Immature natural killer cell (primary cell): ENCODE measurements at regions not wholly inside any gene's neighbourhood (a gene's known extent, or its start where the extent isn't known, plus 50 kb on each side); places are given as distances from the start of the nearest gene placed in this dataset.
"Not testable (repeated sequence)": the region's sequence is repeated elsewhere in the genome, so short reads cannot be mapped to it uniquely, and the experiment has no call there.

Experiments
- DNase-seq, 3 donors: peaks; one replicate each; pipeline ENCODE4 v3.0.0; 2022; ENCODE audit warnings: mixed read lengths in 1 of 3
- H3K27ac Mint-ChIP-seq, 6 donors: one replicate each; pipeline ENCODE4 v1.8.0; 2020; ENCODE audit warnings: mixed read lengths in 6 of 6, mild to moderate bottlenecking in 5 of 6, inconsistent platforms in 4 of 6, moderate library complexity in 3 of 6
- H3K27me3 Mint-ChIP-seq, 3 donors: one replicate each; pipeline ENCODE4 v1.8.0; 2020 to 2021; ENCODE audit warnings: low read depth in 3 of 3, mild to moderate bottlenecking in 3 of 3, mixed read lengths in 3 of 3, moderate library complexity in 3 of 3, inconsistent platforms in 1 of 3
- H3K36me3 Mint-ChIP-seq, 3 donors: one replicate each; pipeline ENCODE4 v1.8.0; 2020; ENCODE audit warnings: mixed read lengths in 3 of 3, inconsistent platforms in 2 of 3, mild to moderate bottlenecking in 2 of 3
- H3K4me1 Mint-ChIP-seq, 2 donors: one replicate each; pipeline ENCODE4 v1.8.0; 2020; ENCODE audit warnings: inconsistent platforms in 2 of 2, mild to moderate bottlenecking in 2 of 2, mixed read lengths in 2 of 2, moderate library complexity in 1 of 2
- H3K4me3 Mint-ChIP-seq, 5 donors: one replicate each; pipeline ENCODE4 v1.8.0; 2020; ENCODE audit warnings: mild to moderate bottlenecking in 5 of 5, mixed read lengths in 5 of 5, inconsistent platforms in 3 of 5, moderate library complexity in 3 of 5
- H3K9me3 Mint-ChIP-seq, 6 donors: one replicate each; pipeline ENCODE4 v1.8.0; 2020; ENCODE audit warnings: mild to moderate bottlenecking in 6 of 6, mixed read lengths in 6 of 6, inconsistent platforms in 4 of 6, moderate library complexity in 3 of 6

GRCh38 chr4:135927651-135928050 lies 1604.6 kb downstream of the PCDH18 start:
- no peak overlapping the region for H3K4me3 Mint-ChIP-seq
- H3K4me1 Mint-ChIP-seq: no peaks in the 10 kb centered on the region
- H3K9me3 Mint-ChIP-seq: peaks cover 2 to 33% (median 21%) of the 10 kb centered on the region in 6 donors
- DNase-seq: no peak
- H3K36me3 Mint-ChIP-seq: no peaks in the 10 kb centered on the region
- no peak overlapping the region for H3K27ac Mint-ChIP-seq
- peaks cover 0 to 1% (median 0%) of the 10 kb centered on the region in 3 donors for H3K27me3 Mint-ChIP-seq

DNA sequence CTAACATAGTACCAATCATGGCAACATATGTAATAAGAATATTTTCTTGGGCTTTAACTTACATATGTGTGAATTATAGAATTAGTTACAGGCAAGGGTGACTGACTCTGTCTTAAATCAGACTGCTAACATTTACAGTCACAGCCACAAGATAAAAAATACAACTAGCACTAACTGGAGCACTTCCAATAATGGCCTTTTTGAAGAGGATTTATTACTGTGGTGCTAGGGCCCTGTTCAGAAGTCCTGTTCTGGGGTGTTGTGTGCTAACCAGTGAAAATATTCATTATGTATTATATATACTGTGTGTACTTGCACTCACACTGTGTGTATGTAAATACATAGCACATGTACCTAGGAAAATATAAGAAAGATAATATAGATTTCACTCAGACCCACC lies 1611.2 kb downstream of the PCDH18 start:
- no peaks in the 10 kb centered on the region for H3K36me3 Mint-ChIP-seq
- H3K27ac Mint-ChIP-seq: no peak overlapping the region
- H3K27me3 Mint-ChIP-seq: peaks cover 0 to 1% (median 0%) of the 10 kb centered on the region in 3 donors
- no peak overlapping the region for H3K4me3 Mint-ChIP-seq
- DNase-seq: no peak
- no peaks in the 10 kb centered on the region for H3K4me1 Mint-ChIP-seq
- peaks cover 0 to 27% (median 12%) of the 10 kb centered on the region in 6 donors for H3K9me3 Mint-ChIP-seq

DNA sequence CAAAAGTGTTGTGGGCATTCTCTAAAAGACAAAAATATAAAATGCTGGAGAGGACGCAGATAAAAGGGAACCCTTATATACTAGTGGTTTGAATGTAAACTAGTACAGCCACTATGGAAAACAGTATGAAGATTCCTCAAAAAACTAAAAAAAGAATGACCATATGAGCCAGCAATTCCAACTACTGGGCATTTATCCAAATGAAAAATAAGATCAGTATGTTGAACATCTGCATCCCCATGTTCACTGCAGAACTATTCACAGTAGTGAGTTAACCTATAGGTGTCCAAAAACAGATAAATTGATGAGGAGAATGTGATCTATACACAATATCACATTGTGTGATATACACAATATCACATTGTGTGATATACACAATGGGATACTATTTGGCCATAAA lies 1615.3 kb downstream of the PCDH18 start:
- H3K27ac Mint-ChIP-seq: no peak overlapping the region
- no peak for DNase-seq
- no peaks in the 10 kb centered on the region for H3K4me1 Mint-ChIP-seq
- H3K27me3 Mint-ChIP-seq: no peaks in the 10 kb centered on the region
- no peak overlapping the region for H3K4me3 Mint-ChIP-seq
- no peaks in the 10 kb centered on the region for H3K36me3 Mint-ChIP-seq
- H3K9me3 Mint-ChIP-seq: peaks cover 0 to 17% (median 8%) of the 10 kb centered on the region in 6 donors

DNA sequence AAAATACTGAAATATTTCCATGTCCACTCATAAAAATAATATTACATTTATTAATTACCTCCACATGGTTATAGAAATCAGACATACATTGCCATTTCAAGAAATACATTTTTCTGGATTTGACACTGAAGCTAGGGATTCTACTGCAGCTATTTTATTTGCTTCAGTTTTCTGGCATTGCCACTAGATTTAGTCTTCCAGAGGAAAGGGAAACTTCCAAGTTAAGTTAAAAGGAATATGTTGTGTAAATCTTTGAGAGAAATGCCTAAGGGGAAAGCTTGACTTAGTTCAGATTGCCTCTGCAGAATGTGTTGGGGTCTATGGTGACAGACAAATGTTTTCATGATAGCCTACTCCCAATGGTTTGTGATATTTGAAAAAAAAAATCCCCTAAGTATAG lies 1631.3 kb downstream of the PCDH18 start:
- H3K4me1 Mint-ChIP-seq: no peaks in the 10 kb centered on the region
- no peak overlapping the region for H3K27ac Mint-ChIP-seq
- no peak overlapping the region for H3K4me3 Mint-ChIP-seq
- H3K36me3 Mint-ChIP-seq: peaks cover 0 to 4% (median 0%) of the 10 kb centered on the region in 3 donors
- H3K27me3 Mint-ChIP-seq: peaks cover 0 to 2% (median 0%) of the 10 kb centered on the region in 3 donors
- no peak for DNase-seq
- H3K9me3 Mint-ChIP-seq: peaks cover 12 to 50% (median 27%) of the 10 kb centered on the region in 6 donors

- H3K4me1 Mint-ChIP-seq, H3K27me3 Mint-ChIP-seq, H3K27ac Mint-ChIP-seq, H3K4me3 Mint-ChIP-seq, H3K36me3 Mint-ChIP-seq, DNase-seq: not testable (repeated sequence)
- peaks cover 0 to 25% (median 10%) of the 10 kb centered on the region in 6 donors for H3K9me3 Mint-ChIP-seq
These were observed 1662.7 kb upstream of the PABPC4L start for GRCh38 chr4:135864304-135864703.

- H3K27ac Mint-ChIP-seq: no peak overlapping the region
- no peak overlapping the region for H3K4me3 Mint-ChIP-seq
These were observed 1639.2 kb upstream of the PABPC4L start for GRCh38 chr4:135840781-135841180.

GRCh38 chr4:135839712-135840111 lies 1638.1 kb upstream of the PABPC4L start:
- H3K4me1 Mint-ChIP-seq: no peaks in the 10 kb centered on the region
- H3K9me3 Mint-ChIP-seq: peaks cover 12 to 47% (median 14%) of the 10 kb centered on the region in 6 donors
- no peak overlapping the region for H3K27ac Mint-ChIP-seq
- H3K4me3 Mint-ChIP-seq: no peak overlapping the region
- no peak for DNase-seq
- no peaks in the 10 kb centered on the region for H3K27me3 Mint-ChIP-seq
- no peaks in the 10 kb centered on the region for H3K36me3 Mint-ChIP-seq

More at GRCh38 chr4:135840781-135841180, 1639.2 kb upstream of the PABPC4L start:
- Mint-ChIP-seq H3K4me1 (no peaks in the 10 kb centered on the region), H3K27me3 (no peaks in the 10 kb centered on the region), H3K36me3 (no peaks in the 10 kb centered on the region), H3K9me3 (peaks cover 10 to 54% (median 15%) of the 10 kb centered on the region in 6 donors)
- no peak for DNase-seq

DNA sequence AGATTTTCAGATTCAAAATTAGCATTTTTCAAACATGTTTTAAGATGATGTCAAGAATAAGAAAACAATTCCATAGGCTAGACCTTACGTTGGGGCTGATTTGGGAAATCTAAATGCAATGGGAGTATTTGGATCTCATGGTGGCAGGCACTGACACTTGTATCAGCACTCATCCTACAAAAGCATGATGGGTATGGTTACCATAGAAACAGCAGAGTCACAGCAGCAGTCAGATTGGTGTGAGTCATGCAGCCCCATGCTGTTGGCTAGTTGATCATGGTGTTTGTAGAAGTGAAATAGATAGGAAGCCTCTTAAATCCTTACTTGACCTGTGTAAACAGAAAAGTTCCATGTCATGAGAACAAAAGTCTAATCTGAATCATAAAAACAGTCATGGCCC lies 1637.3 kb upstream of the PABPC4L start:
- DNase-seq: no peak
- Mint-ChIP-seq H3K4me1 (no peaks in the 10 kb centered on the region), H3K9me3 (peaks cover 12 to 41% (median 14%) of the 10 kb centered on the region in 6 donors), H3K27ac (no peak overlapping the region), H3K27me3 (no peaks in the 10 kb centered on the region), H3K36me3 (no peaks in the 10 kb centered on the region), H3K4me3 (no peak overlapping the region)

GRCh38 chr4:135834471-135834870 lies 1632.9 kb upstream of the PABPC4L start:
- H3K36me3 Mint-ChIP-seq: no peaks in the 10 kb centered on the region
- no peak overlapping the region for H3K4me3 Mint-ChIP-seq
- H3K27ac Mint-ChIP-seq: no peak overlapping the region
- peaks cover 0 to 33% (median 14%) of the 10 kb centered on the region in 6 donors for H3K9me3 Mint-ChIP-seq
- H3K27me3 Mint-ChIP-seq: no peaks in the 10 kb centered on the region
- no peaks in the 10 kb centered on the region for H3K4me1 Mint-ChIP-seq
- no peak for DNase-seq

DNA sequence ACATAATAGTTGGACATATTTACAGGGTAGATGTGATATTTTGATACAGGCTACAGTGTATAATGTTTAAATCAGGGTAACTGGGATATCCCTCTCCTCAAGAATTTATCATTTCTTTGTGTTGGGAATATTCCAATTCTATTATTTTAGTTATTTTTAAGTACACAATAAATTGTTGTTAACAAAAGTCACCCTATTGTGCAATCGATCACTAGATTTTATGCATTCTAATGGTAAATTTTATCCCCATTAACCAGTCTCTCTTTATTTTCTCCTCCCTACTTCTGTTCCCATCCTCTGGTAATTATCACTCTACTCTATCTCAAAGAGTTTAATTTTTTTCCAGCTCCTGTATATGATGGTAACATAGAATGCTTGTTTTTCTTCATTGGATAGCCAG lies 1631.9 kb upstream of the PABPC4L start:
- Mint-ChIP-seq H3K27me3 (no peaks in the 10 kb centered on the region), H3K4me1 (no peaks in the 10 kb centered on the region), H3K9me3 (peaks cover 0 to 28% (median 10%) of the 10 kb centered on the region in 6 donors), H3K27ac (no peak overlapping the region), H3K4me3 (no peak overlapping the region), H3K36me3 (no peaks in the 10 kb centered on the region)
- no peak for DNase-seq

DNA sequence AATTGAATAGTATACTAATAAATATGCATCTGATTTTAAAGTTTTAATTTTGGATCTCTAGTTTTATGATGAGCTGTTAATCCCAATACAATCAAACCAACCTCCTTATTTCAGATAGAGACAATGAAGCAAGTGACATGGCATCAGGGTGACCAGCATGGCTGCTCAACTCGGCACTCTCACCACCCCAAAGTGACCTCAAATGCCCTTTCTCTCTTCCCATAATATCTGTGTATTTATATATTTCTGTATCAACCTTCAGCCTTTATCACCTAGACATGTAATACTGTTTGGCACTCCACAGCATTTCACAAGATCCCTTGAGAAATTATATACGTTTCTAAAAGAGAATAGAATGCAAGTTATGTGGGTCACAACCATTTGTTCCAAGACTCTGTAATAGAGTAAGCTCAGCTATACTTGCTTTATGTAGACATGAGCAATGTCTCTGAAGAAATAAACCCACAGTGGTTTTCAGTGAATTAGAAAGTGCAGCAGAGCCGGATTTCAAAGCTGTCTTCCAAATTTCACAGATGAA lies 1623.2 kb upstream of the PABPC4L start:
- peaks cover 6 to 21% (median 11%) of the 10 kb centered on the region in 6 donors for H3K9me3 Mint-ChIP-seq
- H3K27ac Mint-ChIP-seq: no peak overlapping the region
- DNase-seq: no peak
- no peaks in the 10 kb centered on the region for H3K4me1 Mint-ChIP-seq
- peaks cover 0 to 2% (median 0%) of the 10 kb centered on the region in 3 donors for H3K27me3 Mint-ChIP-seq
- H3K36me3 Mint-ChIP-seq: no peaks in the 10 kb centered on the region
- H3K4me3 Mint-ChIP-seq: no peak overlapping the region

GRCh38 chr4:135804785-135805184 lies 1603.2 kb upstream of the PABPC4L start:
- no peak overlapping the region for H3K27ac Mint-ChIP-seq
- H3K4me1 Mint-ChIP-seq: no peaks in the 10 kb centered on the region
- no peak overlapping the region for H3K4me3 Mint-ChIP-seq
- no peaks in the 10 kb centered on the region for H3K36me3 Mint-ChIP-seq
- peaks cover 4 to 14% (median 11%) of the 10 kb centered on the region in 6 donors for H3K9me3 Mint-ChIP-seq
- no peak for DNase-seq
- no peaks in the 10 kb centered on the region for H3K27me3 Mint-ChIP-seq

DNA sequence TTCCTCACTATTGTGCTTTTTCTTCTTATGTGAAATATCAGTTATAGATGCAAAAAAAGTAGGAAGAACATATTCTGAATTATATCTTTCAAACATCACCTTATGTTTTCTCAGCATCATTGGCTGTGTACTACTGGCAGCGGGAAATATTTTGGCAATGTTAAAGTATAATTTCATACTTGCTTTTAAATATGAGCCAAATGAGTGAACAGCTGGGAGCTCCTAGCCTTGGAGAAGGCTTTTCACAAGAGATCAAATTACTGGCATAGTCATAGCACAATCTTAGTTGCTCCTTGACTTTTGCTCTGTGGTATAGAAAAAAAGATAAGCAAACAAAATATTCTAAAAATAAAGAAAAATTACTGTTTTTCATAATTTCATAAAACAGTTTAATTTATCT lies 1575.8 kb upstream of the PABPC4L start:
- Mint-ChIP-seq H3K27me3 (peaks cover 0 to 1% (median 0%) of the 10 kb centered on the region in 3 donors), H3K36me3 (no peaks in the 10 kb centered on the region), H3K27ac (no peak overlapping the region), H3K4me3 (no peak overlapping the region), H3K4me1 (no peaks in the 10 kb centered on the region), H3K9me3 (peaks cover 5 to 30% (median 18%) of the 10 kb centered on the region in 6 donors)
- no peak for DNase-seq

DNA sequence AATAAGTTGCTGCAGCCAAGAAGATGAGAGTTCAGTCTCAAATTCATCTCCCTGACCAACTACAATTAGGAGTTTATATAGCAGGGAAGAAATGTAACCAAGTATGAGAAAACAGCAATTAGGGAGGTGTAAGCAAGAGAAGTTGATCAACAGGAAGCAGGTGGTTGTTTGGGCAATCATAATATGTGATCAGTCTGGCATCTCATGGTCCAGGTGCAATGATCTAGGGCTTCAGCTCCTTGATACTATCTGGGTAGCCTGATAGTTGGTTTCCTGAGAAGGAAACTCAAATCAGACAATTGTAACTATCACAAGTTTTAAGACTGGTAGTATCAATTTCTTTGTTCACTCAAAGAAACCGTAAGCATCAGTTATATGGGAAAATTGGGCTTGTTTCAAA lies 1574.3 kb upstream of the PABPC4L start:
- H3K27me3 Mint-ChIP-seq: peaks cover 0 to 1% (median 0%) of the 10 kb centered on the region in 3 donors
- H3K36me3 Mint-ChIP-seq: no peaks in the 10 kb centered on the region
- no peak overlapping the region for H3K27ac Mint-ChIP-seq
- no peaks in the 10 kb centered on the region for H3K4me1 Mint-ChIP-seq
- H3K4me3 Mint-ChIP-seq: no peak overlapping the region
- H3K9me3 Mint-ChIP-seq: peaks cover 13 to 36% (median 16%) of the 10 kb centered on the region in 6 donors
- no peak for DNase-seq

GRCh38 chr4:135770505-135770904 lies 1568.9 kb upstream of the PABPC4L start:
- Mint-ChIP-seq H3K36me3 (peaks cover 0 to 2% (median 0%) of the 10 kb centered on the region in 3 donors), H3K4me1 (no peaks in the 10 kb centered on the region), H3K27ac (no peak overlapping the region)

More at GRCh38 chr4:135770505-135770904, 1568.9 kb upstream of the PABPC4L start:
- H3K27me3 Mint-ChIP-seq: no peaks in the 10 kb centered on the region
- H3K4me3 Mint-ChIP-seq: no peak overlapping the region
- DNase-seq: no peak
- H3K9me3 Mint-ChIP-seq: peaks cover 17 to 50% (median 28%) of the 10 kb centered on the region in 6 donors
